ENCODE measurements at regions not wholly inside any gene's neighbourhood (a gene's known extent, or its start where the extent isn't known, plus 50 kb on each side); places are given as distances from the start of the nearest gene placed in this dataset.

DNA sequence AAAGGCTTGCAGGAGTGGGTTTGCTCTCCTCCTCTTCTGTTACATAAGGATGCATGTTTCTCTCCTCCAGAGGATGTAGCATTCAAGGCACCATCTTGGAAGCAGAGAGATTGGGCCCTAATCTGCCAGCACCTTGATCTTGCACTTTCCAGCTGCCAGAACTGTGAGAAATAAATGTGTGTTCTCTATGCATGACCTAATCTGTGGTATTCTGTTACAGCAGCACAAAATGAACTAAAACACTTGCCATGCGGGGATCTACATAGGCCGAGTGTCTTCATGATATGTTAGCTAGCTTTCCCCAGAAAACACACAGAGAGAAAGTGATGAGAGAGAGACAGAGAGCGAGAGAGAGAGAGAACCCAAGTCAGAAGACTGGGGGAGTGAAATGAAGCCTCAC is 273.5 kb downstream of the UTP18 start:
- TF ChIP-seq, protein P1, sequence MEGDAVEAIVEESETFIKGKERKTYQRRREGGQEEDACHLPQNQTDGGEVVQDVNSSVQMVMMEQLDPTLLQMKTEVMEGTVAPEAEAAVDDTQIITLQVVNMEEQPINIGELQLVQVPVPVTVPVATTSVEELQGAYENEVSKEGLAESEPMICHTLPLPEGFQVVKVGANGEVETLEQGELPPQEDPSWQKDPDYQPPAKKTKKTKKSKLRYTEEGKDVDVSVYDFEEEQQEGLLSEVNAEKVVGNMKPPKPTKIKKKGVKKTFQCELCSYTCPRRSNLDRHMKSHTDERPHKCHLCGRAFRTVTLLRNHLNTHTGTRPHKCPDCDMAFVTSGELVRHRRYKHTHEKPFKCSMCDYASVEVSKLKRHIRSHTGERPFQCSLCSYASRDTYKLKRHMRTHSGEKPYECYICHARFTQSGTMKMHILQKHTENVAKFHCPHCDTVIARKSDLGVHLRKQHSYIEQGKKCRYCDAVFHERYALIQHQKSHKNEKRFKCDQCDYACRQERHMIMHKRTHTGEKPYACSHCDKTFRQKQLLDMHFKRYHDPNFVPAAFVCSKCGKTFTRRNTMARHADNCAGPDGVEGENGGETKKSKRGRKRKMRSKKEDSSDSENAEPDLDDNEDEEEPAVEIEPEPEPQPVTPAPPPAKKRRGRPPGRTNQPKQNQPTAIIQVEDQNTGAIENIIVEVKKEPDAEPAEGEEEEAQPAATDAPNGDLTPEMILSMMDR (IDR thresholded peaks at IDR 0.05), result no peak
- no peak for TF ChIP-seq POLR2A (IDR thresholded peaks at IDR 0.05)

Data from uterus (tissue), 2 donors.